Gastroesophageal sphincter (tissue), 3 donors: ENCODE measurements at regions not wholly inside any gene's neighbourhood (a gene's known extent, or its start where the extent isn't known, plus 50 kb on each side); places are given as distances from the start of the nearest gene placed in this dataset.

ENCODE experiments used
- CTCF ChIP-seq, 4 experiments: fragments of 200-600 bp in 2 of 4; fragments of 450-650 bp in 2 of 4; sonication (generic) in 1 of 4; IDR thresholded peaks; one replicate each; pipeline ENCODE4 v1.5.1; 2017 to 2019; ENCODE audit warnings: antibody characterized with exemption in 4 of 4, mild to moderate bottlenecking in 2 of 4, moderate library complexity in 2 of 4
- EP300 ChIP-seq: sonication (generic); formaldehyde crosslinking; IDR thresholded peaks from one replicate; pipeline ENCODE4 v1.6.1; 2017; ENCODE audit warnings: antibody characterized with exemption, mild to moderate bottlenecking
- POLR2A ChIP-seq, 2 donors: fragments of 450-650 bp; IDR thresholded peaks; one replicate each; pipeline ENCODE4 v1.6.1; 2017; ENCODE audit warnings: antibody characterized with exemption in 2 of 2, mild to moderate bottlenecking in 2 of 2, moderate library complexity in 1 of 2
- POLR2AphosphoS5 ChIP-seq: sonication (generic); formaldehyde crosslinking; IDR thresholded peaks from one replicate; pipeline ENCODE4 v1.6.1; 2017; ENCODE audit warnings: antibody characterized with exemption

DNA sequence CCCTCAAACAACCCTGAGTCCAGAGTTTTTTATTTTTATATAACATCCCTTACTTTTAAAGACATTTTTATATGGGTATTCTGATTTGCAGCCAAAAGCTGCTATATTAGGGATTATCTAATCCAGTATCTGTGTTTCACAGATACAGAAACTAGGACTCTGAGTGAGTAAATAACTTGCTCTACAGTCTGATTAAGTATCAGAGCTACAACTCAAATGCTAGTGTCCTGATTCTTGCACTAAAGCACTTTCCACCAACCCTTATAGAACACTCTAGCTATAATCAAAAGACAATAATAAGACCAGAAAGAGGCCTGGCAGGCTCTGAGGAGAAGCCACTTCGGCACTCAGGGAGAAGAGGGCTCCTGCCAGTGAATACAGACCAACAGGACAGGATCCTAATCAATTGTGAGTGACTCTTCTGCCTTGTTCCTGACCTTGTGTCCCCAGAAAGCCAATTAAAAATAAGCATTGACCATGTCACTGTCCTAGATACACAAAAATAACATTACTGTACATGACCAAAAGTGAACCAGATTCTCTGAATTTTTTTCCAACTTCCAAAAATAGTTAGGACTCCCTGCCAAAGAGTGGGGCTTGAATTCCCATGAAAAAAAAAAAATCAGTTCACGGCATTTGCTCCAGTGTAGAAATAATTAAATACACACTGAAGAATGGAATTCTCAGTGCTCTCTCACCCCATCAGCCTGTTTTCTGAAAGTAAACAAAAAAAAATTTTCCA lies 63.6 kb upstream of the MAP3K1 start:
- TF ChIP-seq POLR2AphosphoS5 = no peak
- TF ChIP-seq CTCF (IDR thresholded peaks at IDR 0.05) = no peak
- TF ChIP-seq EP300 = no peak
- no peak for TF ChIP-seq POLR2A (IDR thresholded peaks at IDR 0.05)
